ENCODE measurements at regions not wholly inside any gene's neighbourhood (a gene's known extent, or its start where the extent isn't known, plus 50 kb on each side); places are given as distances from the start of the nearest gene placed in this dataset.
"Not testable (repeated sequence)": the region's sequence is repeated elsewhere in the genome, so short reads cannot be mapped to it uniquely, and the experiment has no call there.

DNA sequence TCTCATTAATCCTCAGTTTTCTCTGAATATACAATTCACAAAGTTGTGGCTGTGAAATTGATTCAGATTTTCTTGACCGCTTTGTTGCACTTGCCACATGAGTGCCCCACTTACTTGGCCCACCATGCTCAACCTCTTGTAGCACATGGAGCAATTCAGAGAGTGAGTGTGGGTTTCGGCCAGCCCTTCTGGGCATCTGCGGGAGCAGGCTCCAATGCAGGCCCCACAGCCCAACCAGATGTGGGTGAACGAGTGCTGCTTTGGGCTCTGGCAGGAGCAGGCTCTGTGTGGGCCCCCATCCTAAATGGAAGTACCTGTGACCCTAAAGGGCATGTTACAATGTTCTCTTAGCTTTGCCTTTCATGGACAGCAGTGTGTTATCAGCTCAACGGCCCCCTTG lies 2338.6 kb downstream of the LRRC4C start:
- no peak for DNase-seq

DNA sequence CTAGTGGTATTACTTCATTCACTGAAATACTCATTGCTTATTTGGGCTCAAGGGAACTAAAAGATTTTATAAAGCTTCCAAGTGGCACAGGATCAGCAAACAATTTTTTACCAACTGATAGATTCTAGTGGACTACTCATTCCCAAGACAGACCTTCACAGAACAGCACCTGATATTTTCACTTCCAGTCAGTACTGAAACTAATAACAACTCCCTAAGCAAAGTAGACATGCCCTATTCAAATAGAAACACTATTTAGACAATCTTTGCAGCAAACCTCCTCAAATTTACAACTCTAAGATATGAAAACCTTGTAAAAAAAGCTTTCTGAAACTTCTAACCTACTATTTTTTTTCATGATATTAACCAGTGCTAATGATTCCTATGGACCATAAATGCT lies 2345.8 kb downstream of the LRRC4C start:
- DNase-seq = no peak

DNA sequence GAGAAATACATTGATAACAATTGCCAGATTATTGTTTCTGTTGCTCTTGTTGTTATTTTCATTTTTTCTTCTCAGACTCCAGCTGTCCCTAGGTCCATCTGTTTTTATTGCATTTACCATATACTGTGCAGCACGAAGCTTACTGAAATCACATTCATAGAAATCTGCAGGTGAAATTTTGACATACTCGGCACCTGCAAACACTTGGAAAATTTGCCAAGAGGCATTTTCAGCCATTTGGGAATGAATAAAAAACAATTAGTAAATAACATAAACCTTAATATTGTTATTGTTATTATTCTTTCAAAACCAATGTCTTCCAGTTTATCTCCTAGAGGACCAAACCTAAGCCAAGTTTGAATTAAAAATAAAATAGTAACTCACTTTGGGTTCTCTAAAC lies 2357.2 kb downstream of the LRRC4C start:
- no peak for DNase-seq

- DNase-seq = no peak
These were observed 2381.0 kb downstream of the LRRC4C start for GRCh38 chr11:39078465-39078864.

DNA sequence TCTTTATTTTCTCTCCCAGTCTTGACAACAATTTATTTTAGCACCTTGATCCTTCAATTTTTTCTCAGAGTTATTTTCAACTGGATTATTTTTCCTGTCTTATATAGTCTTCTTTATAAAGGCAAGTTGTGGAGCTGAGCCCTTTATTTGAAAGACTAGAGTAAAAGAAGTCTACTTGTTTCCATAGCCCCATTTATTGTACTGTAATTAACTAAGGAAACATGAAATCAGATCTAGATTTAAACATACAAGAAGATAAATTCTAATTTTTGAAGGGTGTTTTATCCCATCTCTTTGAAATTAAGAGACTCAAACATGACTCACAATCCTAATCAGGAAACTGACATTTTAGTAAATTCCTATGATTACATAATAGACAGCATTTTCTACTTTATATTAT lies 2421.8 kb downstream of the LRRC4C start:
- DNase-seq = no peak

- no peak for DNase-seq
These were observed 2423.4 kb downstream of the LRRC4C start for GRCh38 chr11:39036021-39036420.

- no peak for DNase-seq
These were observed 2423.5 kb upstream of the RAG2 start for GRCh38 chr11:39021539-39021938.

- no peak for DNase-seq
These were observed 2413.8 kb upstream of the RAG2 start for GRCh38 chr11:39011797-39012196.

DNA sequence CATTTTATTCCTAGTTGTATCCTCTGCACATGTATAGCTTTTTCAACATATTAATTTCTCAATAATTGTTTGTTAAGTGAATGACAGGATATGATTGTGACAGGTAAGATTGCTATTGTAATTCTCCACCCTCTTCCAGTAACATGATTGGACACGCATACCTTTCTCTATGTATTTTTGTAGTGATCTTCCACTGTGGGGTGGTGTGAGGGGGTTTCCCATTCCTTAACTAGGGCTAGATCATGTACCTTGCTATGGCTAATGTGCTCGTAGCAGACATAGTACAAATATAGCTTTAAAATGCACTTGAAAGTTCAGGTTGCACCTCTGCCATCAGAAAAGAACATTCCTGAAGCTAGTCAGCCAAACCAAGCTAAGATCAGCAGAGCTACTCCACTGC lies 2392.8 kb upstream of the RAG2 start:
- no peak for DNase-seq

- no peak for DNase-seq
These were observed 2392.1 kb upstream of the RAG2 start for GRCh38 chr11:38990139-38990538.

- DNase-seq = no peak
These were observed 2390.9 kb upstream of the RAG2 start for GRCh38 chr11:38988908-38989307.

DNA sequence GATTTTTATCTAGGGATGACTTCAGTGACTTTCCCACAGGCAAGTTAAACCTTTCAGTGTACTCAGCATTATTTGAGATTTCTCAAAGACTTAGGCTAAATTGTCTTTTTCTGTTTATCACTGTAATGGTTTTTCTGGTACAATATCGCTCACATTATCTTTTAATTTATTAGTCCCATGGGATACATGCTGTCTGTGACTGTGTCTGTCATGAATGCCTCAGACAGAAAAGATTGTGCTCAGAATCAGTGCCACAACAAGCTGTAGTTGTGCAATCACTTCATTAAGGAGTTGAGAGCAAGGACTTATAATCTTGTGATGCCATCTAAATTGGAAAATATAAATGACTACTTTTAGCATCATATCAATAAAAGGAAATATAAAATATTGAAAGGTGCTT lies 2374.2 kb upstream of the RAG2 start:
- no peak for DNase-seq

GRCh38 chr11:38971141-38971540 lies 2373.1 kb upstream of the RAG2 start:
- no peak for DNase-seq

- DNase-seq = no peak
These were observed 2370.9 kb upstream of the RAG2 start for GRCh38 chr11:38968951-38969350.

- DNase-seq = no peak
These were observed 2354.7 kb upstream of the RAG2 start for GRCh38 chr11:38952698-38953097.

- DNase-seq = no peak
These were observed 2352.8 kb upstream of the RAG2 start for GRCh38 chr11:38950867-38951266.

- DNase-seq = no peak
These were observed 2350.4 kb upstream of the RAG2 start for GRCh38 chr11:38948392-38948791.

- no peak for DNase-seq
These were observed 2339.7 kb upstream of the RAG2 start for GRCh38 chr11:38937709-38938108.

- DNase-seq = no peak
These were observed 2337.9 kb upstream of the RAG2 start for GRCh38 chr11:38935941-38936340.

DNA sequence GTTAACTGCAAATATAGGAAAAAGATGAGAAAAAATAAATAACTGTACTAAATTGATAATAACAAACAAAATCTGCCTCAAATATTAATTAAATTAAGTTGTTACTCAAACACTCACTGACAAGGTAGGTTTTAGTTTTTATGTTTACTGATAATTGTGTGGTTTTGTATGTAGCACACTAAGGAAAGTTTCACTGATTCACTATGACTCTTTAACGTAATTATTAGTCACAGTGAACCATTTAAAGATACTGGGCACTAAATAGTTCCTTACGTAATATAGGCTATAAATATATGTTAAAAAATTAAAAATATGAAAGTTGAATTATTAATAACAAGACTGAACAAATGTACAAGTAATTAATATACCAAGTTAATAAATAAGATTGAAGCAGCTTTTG lies 2330.0 kb upstream of the RAG2 start:
- DNase-seq = no peak

DNA sequence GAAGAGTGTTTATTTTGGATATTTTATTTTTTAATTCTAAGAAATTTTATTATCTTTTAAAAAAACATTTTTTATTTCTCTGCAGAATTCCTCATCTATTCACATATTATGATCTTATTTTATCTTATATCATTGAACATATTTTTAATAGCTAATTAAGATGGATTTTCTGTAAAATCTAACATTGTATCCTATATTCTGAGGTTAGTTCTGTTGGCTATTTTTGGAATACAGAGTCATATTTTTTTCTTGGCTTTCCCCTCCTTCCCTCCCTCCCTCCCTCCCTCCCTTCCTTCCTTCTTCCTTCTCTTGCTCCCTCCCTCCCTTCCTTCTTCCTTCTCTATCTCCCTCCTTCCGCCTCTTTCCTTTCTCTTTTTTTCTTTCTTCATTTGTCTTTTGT lies 2326.6 kb upstream of the RAG2 start:
- no peak for DNase-seq

GRCh38 chr11:38900211-38900610 lies 2302.2 kb upstream of the RAG2 start:
- DNase-seq = no peak

DNA sequence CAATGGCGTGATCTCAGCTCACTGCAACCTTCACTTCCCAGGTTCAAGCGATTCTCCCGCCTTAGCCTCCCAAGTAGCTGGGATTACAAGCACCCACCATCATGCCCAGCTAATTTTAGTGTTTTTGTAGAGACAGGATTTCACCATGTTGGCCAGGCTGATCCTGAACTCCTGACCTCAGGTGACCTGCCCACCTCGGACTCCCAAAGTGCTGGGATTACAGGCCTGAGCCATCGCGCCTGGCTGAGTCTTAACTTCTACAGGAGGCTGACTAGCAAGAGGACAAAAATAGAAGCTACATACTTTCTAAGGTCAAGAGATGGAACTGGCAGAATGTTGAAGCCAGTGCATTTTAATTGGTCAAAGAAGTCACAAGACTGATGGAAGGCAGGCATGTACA lies 2296.2 kb upstream of the RAG2 start:
- DNase-seq = not testable (repeated sequence)

GRCh38 chr11:38884145-38884865 lies 2286.3 kb upstream of the RAG2 start:
- DNase-seq = no peak

- no peak for DNase-seq
These were observed 2269.3 kb upstream of the RAG2 start for GRCh38 chr11:38867338-38867737.

GRCh38 chr11:38865922-38866321 lies 2267.9 kb upstream of the RAG2 start:
- no peak for DNase-seq

Data from DMS53 (cell line).